GM10266 (cell line): ENCODE measurements at regions not wholly inside any gene's neighbourhood (a gene's known extent, or its start where the extent isn't known, plus 50 kb on each side); places are given as distances from the start of the nearest gene placed in this dataset.
"Not testable (repeated sequence)": the region's sequence is repeated elsewhere in the genome, so short reads cannot be mapped to it uniquely, and the experiment has no call there.

ENCODE experiments used
- DNase-seq: peaks from one replicate; pipeline ENCODE4 v3.0.0; 2012; ENCODE audit errors: extremely low spot score
- TF ChIP-seq, protein P1 (sequence below): IDR thresholded peaks from 2 replicates; pipeline ENCODE4 v1.5.1; 2012; ENCODE audit warnings: mild to moderate bottlenecking, low read depth; ENCODE audit not compliant: control insufficient read depth, insufficient read depth; ENCODE audit errors: missing control alignments

DNA sequence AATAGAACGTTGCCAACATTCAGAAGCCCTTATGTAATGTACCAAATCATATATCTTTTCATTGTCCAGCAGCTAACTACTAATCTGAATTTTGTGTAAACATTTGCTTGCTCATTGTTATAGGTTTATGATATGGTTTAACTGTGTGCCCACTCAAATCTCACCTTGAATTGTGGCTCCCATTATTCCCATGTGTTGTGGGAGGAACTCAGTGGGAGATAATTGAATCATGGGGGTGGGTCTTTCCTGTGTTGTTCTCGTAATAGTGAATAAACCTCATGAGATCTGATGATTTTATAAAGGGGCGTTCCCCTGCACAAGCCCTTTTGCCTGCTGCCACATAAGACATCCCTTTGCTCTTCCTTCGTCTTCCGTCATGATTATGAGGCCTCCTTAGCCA, 91.9 kb upstream of the CLVS2 start:
- DNase-seq: no peak
- TF ChIP-seq, protein P1, sequence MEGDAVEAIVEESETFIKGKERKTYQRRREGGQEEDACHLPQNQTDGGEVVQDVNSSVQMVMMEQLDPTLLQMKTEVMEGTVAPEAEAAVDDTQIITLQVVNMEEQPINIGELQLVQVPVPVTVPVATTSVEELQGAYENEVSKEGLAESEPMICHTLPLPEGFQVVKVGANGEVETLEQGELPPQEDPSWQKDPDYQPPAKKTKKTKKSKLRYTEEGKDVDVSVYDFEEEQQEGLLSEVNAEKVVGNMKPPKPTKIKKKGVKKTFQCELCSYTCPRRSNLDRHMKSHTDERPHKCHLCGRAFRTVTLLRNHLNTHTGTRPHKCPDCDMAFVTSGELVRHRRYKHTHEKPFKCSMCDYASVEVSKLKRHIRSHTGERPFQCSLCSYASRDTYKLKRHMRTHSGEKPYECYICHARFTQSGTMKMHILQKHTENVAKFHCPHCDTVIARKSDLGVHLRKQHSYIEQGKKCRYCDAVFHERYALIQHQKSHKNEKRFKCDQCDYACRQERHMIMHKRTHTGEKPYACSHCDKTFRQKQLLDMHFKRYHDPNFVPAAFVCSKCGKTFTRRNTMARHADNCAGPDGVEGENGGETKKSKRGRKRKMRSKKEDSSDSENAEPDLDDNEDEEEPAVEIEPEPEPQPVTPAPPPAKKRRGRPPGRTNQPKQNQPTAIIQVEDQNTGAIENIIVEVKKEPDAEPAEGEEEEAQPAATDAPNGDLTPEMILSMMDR: no peak

DNA sequence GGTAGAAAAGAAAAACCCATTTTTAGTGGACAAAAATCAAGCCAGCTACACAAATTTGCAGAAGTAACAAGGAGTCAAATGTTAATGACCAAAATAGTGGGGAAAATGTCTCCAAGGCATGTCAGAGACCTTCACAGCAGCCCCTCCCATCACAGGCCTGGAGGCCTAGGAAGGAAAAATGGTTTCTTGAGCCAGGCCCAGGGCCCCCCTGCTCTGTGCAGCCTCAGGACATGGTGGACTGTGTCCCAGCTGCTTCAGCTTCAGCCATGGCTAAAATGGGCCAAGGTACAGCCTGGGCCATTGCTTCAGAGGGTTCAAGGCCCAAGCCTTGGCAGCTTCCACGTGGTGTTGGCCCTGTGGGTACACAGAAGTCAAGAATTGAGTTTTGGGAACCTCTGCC, 82.5 kb upstream of the CLVS2 start:
- no peak for DNase-seq

DNA sequence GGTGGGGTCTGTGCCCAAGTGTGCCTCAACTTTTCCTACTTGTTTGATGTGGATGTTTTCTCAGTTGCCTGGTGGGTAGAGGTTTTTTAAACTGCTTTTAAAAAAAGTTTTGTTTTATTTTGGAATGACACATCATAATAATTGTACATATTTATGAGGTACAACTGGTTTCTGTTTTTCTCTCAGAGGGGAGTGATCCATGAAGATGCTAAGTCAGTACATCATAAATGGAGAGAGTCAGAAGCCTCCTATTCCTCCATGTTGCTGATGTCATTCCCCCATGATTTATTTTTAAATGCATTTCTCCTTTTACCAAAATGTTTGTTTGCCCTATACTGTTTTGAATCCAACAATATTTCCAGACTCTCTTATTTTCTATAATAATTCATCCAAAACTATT, 77.3 kb upstream of the CLVS2 start:
- DNase-seq: no peak
- TF ChIP-seq, protein P1: no peak

More for the DNA sequence above, 82.5 kb upstream of the CLVS2 start:
- TF ChIP-seq, protein P1: no peak

DNA sequence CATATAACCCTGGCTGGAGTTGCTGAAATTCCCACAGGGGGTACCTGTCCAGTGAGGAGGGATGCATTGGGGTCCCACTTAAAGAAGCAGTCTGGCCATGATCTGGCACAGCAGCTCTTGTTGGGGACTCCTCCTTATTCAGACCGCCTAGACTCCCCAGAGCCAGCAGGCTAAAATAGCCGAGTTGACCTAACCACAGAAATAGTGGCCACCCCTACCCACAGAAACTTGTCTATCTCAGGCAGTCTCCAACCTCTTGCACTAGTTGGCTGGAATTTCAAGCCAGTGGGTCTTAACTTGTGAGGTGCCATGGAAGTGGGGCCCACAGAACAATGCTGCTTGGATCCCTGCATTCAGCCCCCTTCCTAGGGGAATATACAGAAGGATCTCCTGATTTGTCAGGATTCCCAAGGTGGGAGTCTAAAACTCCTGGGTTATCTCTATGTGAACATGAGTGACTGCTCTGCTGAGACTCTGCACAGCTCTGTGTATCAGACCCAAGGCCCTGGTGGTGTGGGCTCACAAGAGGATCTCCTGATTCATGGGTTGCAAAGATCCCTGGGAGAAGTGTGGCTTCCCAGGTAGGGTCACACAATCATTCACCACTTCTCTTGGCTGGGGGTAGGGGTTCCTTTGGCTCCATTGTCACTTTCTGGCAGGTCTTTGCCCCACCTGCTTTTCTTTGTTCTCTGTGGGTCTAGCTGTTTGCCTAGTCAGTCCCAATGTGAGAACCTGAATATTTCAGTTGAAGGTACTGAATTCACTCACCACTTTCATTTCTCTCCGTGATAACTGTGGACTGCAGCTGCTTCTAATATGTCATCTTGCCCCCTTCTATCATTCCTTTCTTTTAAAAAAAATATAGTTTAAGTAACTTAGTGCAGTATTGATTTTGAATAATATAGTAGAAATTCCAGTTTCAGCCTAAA, 65.5 kb upstream of the CLVS2 start:
- DNase-seq: no peak

DNA sequence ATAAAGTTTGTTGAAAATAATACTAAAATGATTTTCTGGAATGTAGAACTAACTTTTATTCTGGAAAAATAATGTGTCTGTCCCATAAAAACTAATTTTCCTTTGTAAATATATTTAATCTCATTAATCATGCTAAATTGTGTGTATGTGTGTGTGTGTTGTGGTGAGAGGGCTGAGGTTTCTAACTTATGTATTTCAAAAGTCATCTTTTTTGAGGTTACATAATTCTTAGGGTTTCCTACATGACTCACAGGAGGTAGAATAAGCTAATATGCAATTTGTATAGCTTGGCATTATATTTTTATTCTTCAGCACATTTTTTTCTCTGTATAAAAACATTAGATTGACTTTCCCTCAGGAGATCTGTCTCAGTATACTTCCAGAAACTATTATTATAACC, 64.1 kb upstream of the CLVS2 start:
- TF ChIP-seq, protein P1: no peak
- DNase-seq: no peak

More for the DNA sequence above, 65.5 kb upstream of the CLVS2 start:
- TF ChIP-seq, protein P1: no peak

DNA sequence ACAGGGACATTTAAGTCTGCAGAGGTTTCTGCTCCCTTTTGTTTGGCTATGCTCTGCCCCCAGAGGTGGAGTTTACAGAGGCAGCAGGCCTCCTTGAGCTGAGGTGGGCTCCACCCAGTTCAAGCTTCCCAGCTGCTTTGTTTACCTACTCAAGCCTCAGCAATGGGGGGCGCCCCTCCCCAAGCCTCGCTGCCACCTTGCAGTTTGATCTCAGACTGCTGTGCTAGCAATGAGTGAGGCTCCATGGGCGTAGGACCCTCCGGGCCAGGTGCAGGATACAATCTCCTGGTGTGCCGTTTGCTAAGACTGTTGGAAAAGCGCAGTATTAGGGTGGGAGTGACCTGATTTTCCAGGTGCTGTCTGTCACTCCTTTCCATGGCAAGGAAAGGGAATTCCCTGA, 51.1 kb upstream of the CLVS2 start:
- DNase-seq: not testable (repeated sequence)
